ENCODE measurements at regions not wholly inside any gene's neighbourhood (a gene's known extent, or its start where the extent isn't known, plus 50 kb on each side); places are given as distances from the start of the nearest gene placed in this dataset.

GRCh38 chr3:64898941-64899340 lies 211.1 kb upstream of the ADAMTS9 start:
- ATAC-seq (ENCODE audit: low read depth), result no peak
- peaks cover 2% of the 10 kb centered on the region for H3K9me3 Mint-ChIP-seq
- DNase-seq, result no peak
- no peaks in the 10 kb centered on the region for H3K27me3 Mint-ChIP-seq
- POLR2A ChIA-PET, result no interaction called here
- no peak overlapping the region for H3K27ac Mint-ChIP-seq
- H3K4me3 Mint-ChIP-seq, result no peak overlapping the region
- peaks cover 2% of the 10 kb centered on the region for H3K4me1 Mint-ChIP-seq
- H3K36me3 Mint-ChIP-seq, result no peaks in the 10 kb centered on the region

DNA sequence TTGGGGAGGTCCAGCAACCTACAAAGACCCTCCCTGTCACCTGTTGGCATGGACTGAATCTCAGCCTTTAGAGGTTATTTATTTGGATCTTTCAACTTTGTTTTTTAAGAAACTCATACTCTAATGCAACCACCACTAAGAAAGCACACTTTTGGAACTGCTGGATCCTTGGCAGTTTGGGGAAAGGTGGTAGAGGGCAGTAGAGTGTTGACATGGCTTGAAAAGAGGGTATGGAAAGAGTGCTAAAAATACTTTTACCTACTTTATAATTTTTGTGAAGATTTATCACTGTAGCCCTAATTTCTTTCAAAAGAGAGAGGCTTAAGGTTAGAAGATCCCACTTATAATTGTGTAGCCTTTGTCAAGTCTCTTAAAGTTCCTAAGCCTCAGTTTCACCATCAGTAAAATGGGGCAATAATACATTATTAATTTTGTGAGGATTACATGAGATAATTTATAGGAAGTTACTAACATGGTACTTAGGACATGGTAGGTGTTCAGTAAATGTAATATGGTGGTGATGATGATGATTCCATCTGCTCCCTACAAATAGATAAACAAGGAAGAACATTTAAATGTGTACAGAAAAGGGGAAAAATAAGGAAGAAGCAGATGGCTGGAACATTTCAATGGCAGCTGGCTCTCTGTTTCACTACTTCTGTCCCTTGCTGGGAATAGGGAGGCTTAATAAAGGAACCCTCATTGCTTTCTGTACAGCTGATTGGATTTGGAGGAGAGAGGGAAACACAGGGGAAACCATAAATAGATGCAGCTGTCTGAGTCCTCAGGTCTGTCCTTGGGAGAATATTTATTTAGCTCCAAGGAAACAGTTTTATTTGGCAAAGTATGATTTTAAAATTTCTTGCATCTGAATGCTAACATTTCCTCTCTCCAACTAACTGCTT lies 208.4 kb upstream of the ADAMTS9 start:
- no peak overlapping the region for H3K27ac Mint-ChIP-seq
- POLR2A ChIA-PET, result no interaction called here
- H3K9me3 Mint-ChIP-seq, result peaks cover 5% of the 10 kb centered on the region
- no peaks in the 10 kb centered on the region for H3K36me3 Mint-ChIP-seq
- H3K4me3 Mint-ChIP-seq, result no peak overlapping the region
- DNase-seq, result no peak
- no peak for ATAC-seq (ENCODE audit: low read depth)
- no peaks in the 10 kb centered on the region for H3K27me3 Mint-ChIP-seq
- peaks cover 2% of the 10 kb centered on the region for H3K4me1 Mint-ChIP-seq

- Mint-ChIP-seq H3K4me1 (peaks cover 2% of the 10 kb centered on the region), H3K27ac (no peak overlapping the region), H3K4me3 (no peak overlapping the region), H3K9me3 (peaks cover 5% of the 10 kb centered on the region), H3K36me3 (no peaks in the 10 kb centered on the region), H3K27me3 (no peaks in the 10 kb centered on the region)
- POLR2A ChIA-PET, result no interaction called here
- DNase-seq (no peak), ATAC-seq (ENCODE audit: low read depth) (no peak)
These were observed 207.5 kb upstream of the ADAMTS9 start for GRCh38 chr3:64895106-64895990.

GRCh38 chr3:64894006-64894405 lies 206.2 kb upstream of the ADAMTS9 start:
- Mint-ChIP-seq H3K4me3 (no peak overlapping the region), H3K4me1 (peaks cover 2% of the 10 kb centered on the region), H3K36me3 (no peaks in the 10 kb centered on the region), H3K27me3 (no peaks in the 10 kb centered on the region), H3K27ac (no peak overlapping the region), H3K9me3 (peaks cover 5% of the 10 kb centered on the region)
- POLR2A ChIA-PET, result no interaction called here
- no peak for ATAC-seq (ENCODE audit: low read depth)
- DNase-seq, result no peak

GRCh38 chr3:64892671-64893309 lies 205.0 kb upstream of the ADAMTS9 start:
- Mint-ChIP-seq H3K36me3 (no peaks in the 10 kb centered on the region), H3K4me1 (no peaks in the 10 kb centered on the region), H3K4me3 (no peak overlapping the region), H3K27ac (no peak overlapping the region), H3K27me3 (no peaks in the 10 kb centered on the region), H3K9me3 (peaks cover 3% of the 10 kb centered on the region)
- no peak for ATAC-seq (ENCODE audit: low read depth)
- POLR2A ChIA-PET, result no interaction called here
- DNase-seq, result no peak

GRCh38 chr3:64891021-64891420 lies 203.2 kb upstream of the ADAMTS9 start:
- ATAC-seq (ENCODE audit: low read depth), result no peak
- H3K4me1 Mint-ChIP-seq, result no peaks in the 10 kb centered on the region
- no peak overlapping the region for H3K4me3 Mint-ChIP-seq
- H3K9me3 Mint-ChIP-seq, result peaks cover 5% of the 10 kb centered on the region
- POLR2A ChIA-PET, result no interaction called here
- H3K27ac Mint-ChIP-seq, result no peak overlapping the region
- DNase-seq, result no peak
- no peaks in the 10 kb centered on the region for H3K36me3 Mint-ChIP-seq
- H3K27me3 Mint-ChIP-seq, result no peaks in the 10 kb centered on the region

DNA sequence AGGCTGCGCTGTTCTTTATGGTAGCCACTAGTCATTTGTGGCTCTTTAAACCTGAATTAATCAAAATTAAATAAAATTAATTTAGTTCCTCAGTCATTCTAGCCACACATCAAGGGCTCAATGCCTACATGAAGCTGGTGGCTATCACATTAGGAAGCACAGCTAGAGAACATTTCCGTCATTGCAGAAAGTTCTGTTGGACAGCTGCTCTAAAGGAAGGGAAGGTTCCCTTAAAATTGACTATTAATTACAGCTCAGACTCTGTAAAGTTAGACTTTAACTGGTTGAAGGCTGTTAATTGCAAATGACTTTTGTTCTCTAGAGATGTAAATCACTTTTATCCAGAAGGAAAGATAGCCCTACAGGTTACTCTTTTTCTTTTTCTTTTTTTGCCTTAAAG lies 202.7 kb upstream of the ADAMTS9 start:
- no peak overlapping the region for H3K27ac Mint-ChIP-seq
- peaks cover 5% of the 10 kb centered on the region for H3K9me3 Mint-ChIP-seq
- DNase-seq (no peak), ATAC-seq (ENCODE audit: low read depth) (no peak)
- no peaks in the 10 kb centered on the region for H3K4me1 Mint-ChIP-seq
- H3K27me3 Mint-ChIP-seq, result no peaks in the 10 kb centered on the region
- H3K4me3 Mint-ChIP-seq, result no peak overlapping the region
- no peaks in the 10 kb centered on the region for H3K36me3 Mint-ChIP-seq
- POLR2A ChIA-PET, result no interaction called here

- POLR2A ChIA-PET, result no interaction called here
- no peaks in the 10 kb centered on the region for H3K36me3 Mint-ChIP-seq
- H3K9me3 Mint-ChIP-seq, result peaks cover 5% of the 10 kb centered on the region
- no peak for DNase-seq
- no peak overlapping the region for H3K27ac Mint-ChIP-seq
- H3K4me3 Mint-ChIP-seq, result no peak overlapping the region
- no peak for ATAC-seq (ENCODE audit: low read depth)
- no peaks in the 10 kb centered on the region for H3K4me1 Mint-ChIP-seq
- H3K27me3 Mint-ChIP-seq, result no peaks in the 10 kb centered on the region
These were observed 202.2 kb upstream of the ADAMTS9 start for GRCh38 chr3:64890006-64890405.

DNA sequence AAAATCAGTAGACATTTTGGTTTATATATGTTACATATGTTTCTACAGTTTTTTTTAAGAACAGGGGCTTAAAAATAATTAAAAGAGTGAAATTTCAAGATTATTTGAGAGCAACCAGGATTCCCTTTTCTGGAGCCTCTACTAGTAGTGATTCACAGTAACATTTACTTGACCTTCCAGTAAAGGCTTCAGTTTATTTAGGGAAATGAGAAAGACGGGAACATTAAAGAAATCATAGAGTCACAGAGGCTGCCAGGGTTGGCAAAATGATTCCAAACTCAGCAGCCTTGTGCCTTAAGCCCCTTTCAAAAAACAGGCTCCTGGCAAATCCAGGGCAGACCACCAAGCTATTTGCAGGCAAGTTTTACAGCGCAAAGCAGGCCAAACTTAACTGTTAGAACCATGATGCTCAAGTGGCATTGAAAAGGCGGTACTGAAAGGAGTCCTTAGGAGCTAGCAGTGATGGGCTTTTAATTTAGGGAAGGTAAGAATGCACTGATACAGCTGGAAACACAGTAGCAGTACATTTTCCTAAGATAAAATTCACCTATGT lies 201.1 kb upstream of the ADAMTS9 start:
- Mint-ChIP-seq H3K9me3 (peaks cover 7% of the 10 kb centered on the region), H3K27me3 (no peaks in the 10 kb centered on the region), H3K4me1 (no peaks in the 10 kb centered on the region), H3K36me3 (no peaks in the 10 kb centered on the region), H3K27ac (no peak overlapping the region), H3K4me3 (no peak overlapping the region)
- DNase-seq (no peak), ATAC-seq (ENCODE audit: low read depth) (no peak)
- POLR2A ChIA-PET, result no interaction called here

- Mint-ChIP-seq H3K27ac (no peak overlapping the region), H3K27me3 (no peaks in the 10 kb centered on the region), H3K4me3 (no peak overlapping the region), H3K9me3 (peaks cover 7% of the 10 kb centered on the region), H3K4me1 (no peaks in the 10 kb centered on the region), H3K36me3 (no peaks in the 10 kb centered on the region)
- DNase-seq (no peak), ATAC-seq (ENCODE audit: low read depth) (no peak)
- POLR2A ChIA-PET, result no interaction called here
These were observed 200.4 kb upstream of the ADAMTS9 start for GRCh38 chr3:64888165-64888564.

DNA sequence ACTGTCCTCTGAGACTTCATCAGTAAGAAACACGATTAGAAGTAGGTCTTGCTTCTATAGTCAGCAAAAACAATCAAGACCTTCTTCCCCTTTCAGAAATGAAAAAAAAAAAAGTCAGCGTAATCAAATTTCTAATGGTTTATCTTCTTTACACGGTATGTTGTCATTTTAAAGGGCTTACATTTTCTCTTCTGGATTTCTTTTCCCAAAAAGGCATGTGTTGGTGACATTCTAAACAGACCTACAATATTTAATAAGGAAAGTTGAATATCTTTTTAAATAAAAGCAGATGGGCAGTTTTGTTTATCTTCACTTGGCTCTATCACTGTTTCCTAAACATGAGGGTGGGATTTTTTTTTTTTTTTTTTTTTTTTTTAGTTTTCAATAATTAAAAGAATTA lies 197.3 kb upstream of the ADAMTS9 start:
- DNase-seq (no peak), ATAC-seq (ENCODE audit: low read depth) (no peak)
- POLR2A ChIA-PET, result no interaction called here
- Mint-ChIP-seq H3K27me3 (no peaks in the 10 kb centered on the region), H3K9me3 (peaks cover 10% of the 10 kb centered on the region), H3K36me3 (no peaks in the 10 kb centered on the region), H3K4me3 (no peak overlapping the region), H3K27ac (no peak overlapping the region), H3K4me1 (no peaks in the 10 kb centered on the region)

DNA sequence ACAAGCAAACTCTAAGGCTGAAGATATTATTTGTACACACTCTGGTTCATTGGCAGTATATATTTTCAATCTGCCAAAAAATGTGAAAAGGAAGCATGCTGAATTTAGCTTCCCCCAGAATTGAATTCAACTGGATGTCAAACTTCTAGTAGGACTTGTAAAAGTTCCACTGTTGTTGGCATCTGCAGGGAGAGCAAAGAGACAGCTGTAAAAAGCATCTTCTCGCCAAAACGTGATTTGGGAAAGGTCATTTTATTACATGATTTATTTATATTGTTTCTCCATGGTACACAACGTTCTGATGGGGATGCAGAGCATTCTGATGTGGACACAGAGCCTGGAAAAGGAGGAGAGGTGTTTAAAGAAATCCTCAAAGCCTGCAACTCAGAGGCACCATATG lies 196.7 kb upstream of the ADAMTS9 start:
- H3K36me3 Mint-ChIP-seq, result no peaks in the 10 kb centered on the region
- H3K27ac Mint-ChIP-seq, result no peak overlapping the region
- H3K27me3 Mint-ChIP-seq, result no peaks in the 10 kb centered on the region
- H3K4me1 Mint-ChIP-seq, result no peaks in the 10 kb centered on the region
- POLR2A ChIA-PET, result no interaction called here
- peaks cover 10% of the 10 kb centered on the region for H3K9me3 Mint-ChIP-seq
- ATAC-seq (ENCODE audit: low read depth) (no peak), DNase-seq (no peak)
- no peak overlapping the region for H3K4me3 Mint-ChIP-seq

DNA sequence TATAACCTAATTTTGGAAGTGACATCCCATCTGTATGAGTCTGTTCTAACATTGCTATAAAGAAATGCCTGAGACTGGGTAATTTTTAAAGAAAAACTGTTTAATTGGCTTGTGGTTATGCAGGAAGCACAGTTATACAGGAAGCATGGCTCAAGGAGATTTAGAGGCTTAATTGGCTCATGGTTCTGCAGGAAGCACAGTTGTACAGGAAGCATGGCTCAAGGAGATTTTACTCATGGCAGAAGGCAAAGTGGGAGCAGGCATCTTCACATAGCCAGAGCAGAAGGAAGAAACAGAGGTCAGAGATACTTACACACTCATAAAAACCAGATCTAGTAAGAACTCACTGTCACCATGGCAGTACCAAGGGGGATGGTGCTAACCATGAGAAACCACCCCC lies 193.1 kb upstream of the ADAMTS9 start:
- no peak for ATAC-seq (ENCODE audit: low read depth)
- H3K27me3 Mint-ChIP-seq, result no peaks in the 10 kb centered on the region
- POLR2A ChIA-PET, result no interaction called here
- no peak overlapping the region for H3K27ac Mint-ChIP-seq
- no peaks in the 10 kb centered on the region for H3K4me1 Mint-ChIP-seq
- no peak for DNase-seq
- H3K9me3 Mint-ChIP-seq, result peaks cover 8% of the 10 kb centered on the region
- no peaks in the 10 kb centered on the region for H3K36me3 Mint-ChIP-seq
- H3K4me3 Mint-ChIP-seq, result no peak overlapping the region
